HPDE6-E6E7 (cell line): ENCODE measurements at regions not wholly inside any gene's neighbourhood (a gene's known extent, or its start where the extent isn't known, plus 50 kb on each side); places are given as distances from the start of the nearest gene placed in this dataset.

ENCODE experiments used
- DNase-seq: peaks from one replicate; pipeline ENCODE4 v3.0.0; 2011; ENCODE audit warnings: missing footprints; ENCODE audit errors: extremely low spot score

DNA sequence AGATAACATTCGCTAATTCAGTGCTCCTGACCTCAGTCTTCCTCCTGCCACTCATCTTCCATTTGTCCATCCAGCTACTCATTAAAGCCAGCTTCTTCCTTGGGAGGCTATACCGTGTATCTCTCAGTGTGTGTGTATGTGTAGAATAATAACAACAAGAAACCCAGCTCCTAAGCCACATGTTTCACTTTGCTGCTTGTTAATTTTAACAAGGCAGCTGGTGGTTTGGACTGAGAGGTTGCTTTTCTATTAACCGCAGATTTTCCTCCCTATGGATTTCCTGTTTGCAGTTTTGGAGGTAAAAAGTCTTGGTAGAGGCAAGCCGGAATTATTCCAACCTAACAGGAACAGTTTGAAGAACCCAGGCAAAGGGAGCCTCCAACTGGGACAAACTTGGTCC is 165.0 kb downstream of the ADAMTS15 start:
- no peak for DNase-seq

DNA sequence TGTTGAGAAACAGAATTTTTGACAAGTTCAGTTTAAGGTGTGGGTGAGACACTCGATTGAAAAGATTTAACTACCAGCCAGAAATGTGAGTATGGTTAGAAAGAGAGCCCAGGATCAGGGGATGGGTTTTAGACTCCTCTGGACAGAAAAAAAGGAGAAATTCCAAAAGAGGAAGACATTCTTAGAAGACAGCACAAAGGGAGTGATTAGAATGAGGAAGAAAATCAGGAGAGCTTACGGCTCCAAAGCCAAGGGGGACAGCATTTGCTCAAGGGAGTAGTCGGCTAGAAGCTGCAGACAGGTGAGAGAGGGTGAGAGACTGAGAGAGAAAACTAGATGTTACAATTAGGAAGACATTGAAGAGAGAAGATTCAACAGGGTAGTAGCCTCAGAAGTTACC is 166.1 kb downstream of the ADAMTS15 start:
- no peak for DNase-seq

DNA sequence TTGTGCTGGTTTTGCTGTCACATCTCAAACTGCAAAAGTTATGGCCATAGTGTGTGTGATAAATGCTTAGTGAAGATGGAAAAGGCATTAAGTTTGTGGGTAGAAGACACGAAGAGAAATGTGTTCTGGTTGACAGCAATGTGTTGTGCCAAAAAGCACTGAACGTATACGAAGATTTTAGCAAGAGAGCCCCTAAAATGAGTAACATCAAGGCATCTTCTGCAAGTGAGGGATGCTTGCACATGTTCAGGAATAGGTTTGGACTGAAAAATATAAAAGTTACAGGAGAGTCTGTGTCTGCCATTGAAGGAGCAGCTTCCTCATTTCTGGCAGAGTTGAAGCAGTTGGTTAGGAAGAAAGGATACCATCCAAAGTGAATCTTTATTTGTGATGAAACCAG is 167.1 kb downstream of the ADAMTS15 start:
- no peak for DNase-seq

- DNase-seq: no peak
These were observed 168.1 kb downstream of the ADAMTS15 start for GRCh38 chr11:130616573-130616972.

- DNase-seq: no peak
These were observed 168.6 kb downstream of the ADAMTS15 start for GRCh38 chr11:130617001-130617400.

GRCh38 chr11:130620548-130620947 is 172.1 kb downstream of the ADAMTS15 start:
- DNase-seq: no peak

GRCh38 chr11:130622141-130622542 is 173.7 kb downstream of the ADAMTS15 start:
- no peak for DNase-seq

DNA sequence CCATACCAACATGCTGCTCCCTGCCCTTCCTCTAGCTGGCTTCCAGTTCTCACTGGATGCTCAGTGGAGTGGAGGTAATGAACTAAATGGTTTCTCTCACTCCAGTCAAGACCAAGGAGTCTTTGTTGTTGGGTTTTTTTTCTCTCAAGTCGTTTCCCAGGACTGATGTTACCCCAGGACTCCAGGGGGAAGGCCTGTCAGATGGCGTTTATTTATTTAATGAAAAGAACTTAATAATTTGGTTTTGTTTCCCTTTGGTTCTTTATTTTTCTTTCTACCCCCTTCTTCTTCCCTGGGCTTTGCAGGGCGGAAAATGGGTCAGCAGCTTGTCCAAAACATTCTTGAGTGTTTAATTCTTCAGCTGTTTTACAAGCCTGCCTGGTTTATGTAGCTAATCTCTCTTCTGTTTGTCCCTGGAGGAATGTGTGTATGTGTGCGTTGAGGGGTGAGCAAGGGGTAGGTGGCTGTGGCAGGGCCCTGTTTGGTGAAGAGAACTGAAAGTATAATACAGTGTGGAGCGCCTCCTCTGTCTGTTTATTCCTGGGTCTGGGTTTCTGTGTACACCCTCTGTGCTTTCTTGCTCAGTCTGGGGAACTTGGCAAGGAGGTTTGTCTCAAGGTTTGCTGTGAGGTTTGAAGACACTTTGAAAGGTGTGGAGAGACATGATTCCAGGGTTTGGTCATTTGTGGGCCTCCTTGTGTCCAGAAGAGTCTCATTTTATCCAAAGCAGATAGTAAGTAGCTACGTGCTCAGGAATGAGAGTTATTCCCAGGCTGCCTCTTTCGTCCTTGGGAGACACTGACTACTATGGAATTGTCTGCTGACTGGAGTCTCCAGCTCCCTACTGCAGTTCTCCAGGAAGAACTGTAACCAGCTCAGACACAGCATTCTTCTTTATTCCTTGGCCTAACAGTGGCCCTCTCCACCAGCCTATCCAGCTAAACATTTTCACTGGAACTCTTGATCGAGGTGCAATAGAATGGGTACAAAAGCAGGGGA is 175.5 kb downstream of the ADAMTS15 start:
- no peak for DNase-seq

GRCh38 chr11:130624971-130625544 is 176.6 kb downstream of the ADAMTS15 start:
- no peak for DNase-seq

DNA sequence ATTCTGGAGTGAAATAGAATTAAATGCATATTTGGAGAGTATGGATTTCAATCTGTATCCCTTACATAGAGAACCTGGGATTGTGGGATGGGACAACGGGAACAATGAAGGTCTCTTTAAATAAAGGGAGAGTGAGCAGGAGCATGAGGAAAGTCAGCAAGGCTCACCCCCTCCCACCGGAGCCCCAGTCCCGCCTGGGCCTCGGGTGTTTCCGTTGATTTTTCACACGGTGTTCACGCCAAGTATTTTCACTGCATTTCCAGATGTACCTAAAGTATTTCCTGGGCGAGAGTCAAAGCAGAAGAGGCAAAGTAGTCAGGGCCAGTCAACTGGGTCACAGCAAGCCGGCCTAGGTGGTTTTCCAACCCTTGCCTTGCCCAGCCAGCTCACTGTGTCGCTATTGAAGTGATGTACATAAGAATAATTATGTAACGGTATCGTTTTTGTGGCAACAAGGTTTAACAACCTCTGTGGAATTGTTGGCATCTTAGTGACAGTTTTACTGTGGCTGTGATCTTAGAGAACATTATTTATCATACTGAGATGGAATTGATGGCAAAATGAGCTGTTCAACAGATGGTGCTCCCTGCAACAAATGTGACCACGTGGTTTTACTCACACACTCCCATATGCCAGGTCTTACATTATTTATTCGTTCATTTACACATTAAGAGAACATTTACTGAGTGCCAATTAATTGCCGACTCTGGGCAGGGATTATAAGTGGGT is 177.3 kb downstream of the ADAMTS15 start:
- DNase-seq: no peak

DNA sequence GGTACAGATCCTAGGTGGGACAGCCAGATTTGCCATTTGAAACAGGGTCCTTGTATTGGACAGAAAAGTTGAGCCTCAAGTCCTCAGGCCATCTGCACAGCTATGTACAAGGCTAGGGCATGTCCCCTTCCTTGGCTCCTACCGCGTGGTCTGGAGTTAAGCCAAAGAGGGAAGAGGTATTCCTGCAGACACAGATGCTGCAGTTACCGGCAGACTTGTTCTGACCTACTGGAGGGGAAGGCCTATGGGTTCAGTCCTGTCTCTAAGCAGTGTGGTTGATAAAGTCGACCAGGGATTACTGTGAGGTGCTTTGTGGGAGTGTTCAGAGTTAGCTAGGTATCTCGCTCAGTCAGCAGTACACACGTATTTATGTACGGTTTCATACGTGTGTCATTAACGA is 180.6 kb downstream of the ADAMTS15 start:
- DNase-seq: no peak

DNA sequence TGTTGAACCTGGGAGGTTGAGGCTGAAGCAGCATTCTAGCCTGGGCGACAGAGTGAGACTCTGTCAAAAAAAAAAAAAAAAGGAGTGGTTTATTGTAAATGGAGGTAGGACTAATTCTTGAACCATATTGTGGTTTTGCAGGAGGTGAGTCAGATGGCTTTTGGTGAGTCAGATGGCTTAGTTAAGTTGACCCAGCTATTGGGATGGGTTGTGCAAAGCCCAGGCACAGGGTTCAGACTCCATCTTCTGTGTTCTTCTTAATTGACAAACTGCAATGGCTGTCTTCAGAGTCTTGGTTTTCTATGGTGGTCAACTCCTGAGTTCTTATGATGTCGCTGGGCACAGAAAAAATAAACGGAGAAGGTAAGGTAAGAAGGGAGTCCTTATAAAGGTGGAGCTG is 182.7 kb downstream of the ADAMTS15 start:
- peak; percentile 83 for DNase-seq

DNA sequence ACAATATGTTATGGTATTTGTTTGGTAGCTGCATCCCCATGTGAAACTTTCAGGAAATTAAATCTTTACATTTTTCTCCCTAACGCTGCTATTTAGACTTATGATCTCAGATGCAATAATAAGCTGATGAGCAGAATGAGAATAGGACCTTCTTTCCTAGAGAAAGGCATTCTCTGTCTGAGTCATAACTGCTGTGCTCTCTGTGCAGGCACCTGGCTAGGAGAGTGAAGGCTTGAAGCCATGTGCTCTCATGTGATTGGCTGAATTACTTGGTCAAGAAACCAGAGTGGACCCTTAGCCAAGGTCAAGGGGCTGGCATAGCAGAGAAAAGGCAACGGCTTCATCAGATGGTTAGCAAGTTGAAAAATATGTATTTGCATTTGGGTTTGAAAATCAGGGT is 185.0 kb downstream of the ADAMTS15 start:
- DNase-seq: no peak

- DNase-seq: no peak
These were observed 185.7 kb downstream of the ADAMTS15 start for GRCh38 chr11:130634186-130634585.

DNA sequence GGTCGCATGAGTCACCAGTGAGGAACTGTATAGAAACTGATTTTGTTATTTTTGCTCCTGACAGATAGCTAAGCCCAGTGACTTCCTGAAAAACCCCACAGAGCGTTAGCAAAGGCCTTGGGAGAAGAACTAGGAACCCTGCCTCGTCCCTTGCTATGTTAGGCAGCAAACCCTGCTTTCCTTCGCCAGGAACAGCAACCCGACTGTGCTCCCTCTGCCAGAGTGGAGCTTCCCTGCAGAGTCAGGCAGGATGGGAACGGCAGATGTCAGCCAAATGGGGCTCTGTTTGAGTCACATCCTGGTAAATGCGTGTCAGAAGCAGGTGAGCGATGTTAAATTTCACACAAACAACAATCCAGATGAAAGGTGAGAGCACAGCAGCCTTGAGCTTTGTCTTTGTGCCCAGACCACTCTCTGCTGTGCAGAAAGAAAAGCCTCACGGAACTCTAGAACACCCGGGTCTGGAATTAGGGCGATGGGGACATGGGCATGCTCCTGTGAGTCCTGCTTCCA is 186.6 kb downstream of the ADAMTS15 start:
- peak; percentile 37 for DNase-seq

- DNase-seq: no peak
These were observed 187.6 kb downstream of the ADAMTS15 start for GRCh38 chr11:130635937-130636630.

GRCh38 chr11:130636722-130637464 is 188.4 kb downstream of the ADAMTS15 start:
- peak; percentile 86 for DNase-seq

DNA sequence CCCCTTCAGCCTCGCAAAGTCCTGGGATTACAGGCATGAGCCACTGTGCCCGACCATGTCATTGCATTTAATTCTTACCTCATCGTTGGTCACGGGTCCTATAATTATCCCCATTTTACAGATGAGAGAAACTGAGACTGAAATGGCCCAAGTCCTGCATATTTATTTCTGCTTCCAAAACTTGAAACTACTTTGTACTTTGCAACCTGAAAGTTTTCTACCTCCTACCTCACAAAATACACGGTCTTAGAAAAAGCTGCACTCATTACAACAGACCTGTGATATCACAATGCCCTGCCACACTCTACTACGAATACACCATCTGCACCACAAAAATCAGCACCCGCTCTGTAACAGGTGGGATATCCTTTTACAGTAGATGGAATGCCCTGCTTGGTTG is 189.1 kb downstream of the ADAMTS15 start:
- DNase-seq: no peak

DNA sequence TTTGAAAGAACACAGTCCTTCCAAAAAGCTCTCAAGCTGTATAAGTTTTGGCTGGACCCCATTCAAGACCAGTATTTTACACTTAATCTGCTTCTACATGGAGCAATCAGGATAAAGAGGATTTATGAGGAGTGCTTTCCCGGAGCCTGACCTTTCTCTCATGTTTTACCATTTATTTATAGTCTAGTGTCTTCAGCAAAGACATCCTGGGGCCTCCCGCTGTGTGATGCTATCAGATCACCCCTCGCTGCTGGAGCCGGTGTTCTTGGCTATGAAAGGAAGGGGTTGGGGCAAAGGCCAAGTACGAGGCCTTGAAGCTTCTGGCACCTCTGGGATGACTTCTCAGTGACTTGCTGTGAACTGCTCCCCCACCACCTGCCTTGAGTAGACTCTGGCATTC is 189.6 kb downstream of the ADAMTS15 start:
- DNase-seq: no peak

GRCh38 chr11:130638624-130639023 is 190.2 kb downstream of the ADAMTS15 start:
- DNase-seq: no peak

DNA sequence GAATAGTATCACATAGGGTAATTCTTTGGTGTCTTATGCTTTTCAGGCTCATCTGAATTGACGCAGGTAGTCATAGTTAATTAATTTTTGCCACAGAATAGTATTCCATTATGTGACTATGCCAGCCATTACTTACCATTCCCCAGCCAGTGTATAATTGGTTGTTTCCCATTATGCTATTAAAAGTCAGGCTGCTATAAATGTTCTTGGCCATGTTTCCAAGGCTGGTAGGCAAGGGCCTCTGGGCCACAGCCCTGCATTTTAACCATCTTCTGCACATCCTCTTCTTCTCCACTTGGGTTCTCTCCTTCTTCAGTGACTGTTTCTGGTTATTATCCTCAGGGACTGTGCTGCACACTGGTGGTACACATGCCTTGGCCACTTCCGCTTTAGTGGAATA is 190.9 kb downstream of the ADAMTS15 start:
- DNase-seq: no peak
